Mesendoderm (in vitro differentiated cells): ENCODE measurements at regions not wholly inside any gene's neighbourhood (a gene's known extent, or its start where the extent isn't known, plus 50 kb on each side); places are given as distances from the start of the nearest gene placed in this dataset.
"Not testable (repeated sequence)": the region's sequence is repeated elsewhere in the genome, so short reads cannot be mapped to it uniquely, and the experiment has no call there.

Experiments
- DNase-seq: peaks from one replicate; pipeline ENCODE4 v3.0.0; 2013
- H2AK5ac ChIP-seq: 2 replicates; pipeline ENCODE4 v1.6.1; 2013; ENCODE audit warnings: low read length, inconsistent platforms
- H2BK120ac ChIP-seq: 2 replicates; pipeline ENCODE4 v1.6.1; 2013; ENCODE audit warnings: low read depth, mild to moderate bottlenecking, low read length, moderate library complexity, mixed read lengths
- H2BK15ac ChIP-seq: replicated peaks from 2 replicates; pipeline ENCODE4 v1.6.1; 2013; ENCODE audit warnings: low read depth, mild to moderate bottlenecking, moderate library complexity
- H2BK5ac ChIP-seq: 2 replicates; pipeline ENCODE4 v1.6.1; 2013; ENCODE audit warnings: low read length, inconsistent platforms
- H3K18ac ChIP-seq: 2 replicates; pipeline ENCODE4 v1.6.1; 2013; ENCODE audit warnings: mild to moderate bottlenecking, low read length, mixed read lengths
- H3K23ac ChIP-seq: one replicate; pipeline ENCODE4 v1.6.1; 2013; ENCODE audit warnings: low read length
- H3K27ac ChIP-seq: 2 replicates; pipeline ENCODE4 v1.5.1; 2013; ENCODE audit warnings: low read depth, mild to moderate bottlenecking, inconsistent platforms, low read length, moderate library complexity
- H3K27me3 ChIP-seq: 2 replicates; pipeline ENCODE4 v1.6.1; 2013; ENCODE audit warnings: low read length, control low read depth, mild to moderate bottlenecking, inconsistent platforms; ENCODE audit not compliant: insufficient read depth, poor library complexity
- H3K36me3 ChIP-seq: 2 replicates; pipeline ENCODE4 v1.6.1; 2013; ENCODE audit warnings: low read length, inconsistent platforms; ENCODE audit not compliant: control insufficient read depth, insufficient read depth
- H3K4ac ChIP-seq: one replicate; pipeline ENCODE4 v1.6.1; 2013; ENCODE audit warnings: low read depth, mild to moderate bottlenecking, low read length, moderate library complexity
- H3K4me1 ChIP-seq: 2 replicates; pipeline ENCODE4 v1.6.1; 2013; ENCODE audit warnings: low read depth, low read length, inconsistent platforms; ENCODE audit not compliant: control insufficient read depth
- H3K4me2 ChIP-seq: 2 replicates; pipeline ENCODE4 v1.6.1; 2013; ENCODE audit warnings: low read length
- H3K4me3 ChIP-seq: 2 replicates; pipeline ENCODE4 v1.5.1; 2013; ENCODE audit warnings: mild to moderate bottlenecking, low read length
- H3K56ac ChIP-seq: one replicate; pipeline ENCODE4 v1.6.1; 2013; ENCODE audit warnings: low read length
- H3K79me1 ChIP-seq: 2 replicates; pipeline ENCODE4 v1.6.1; 2013; ENCODE audit warnings: low read length, inconsistent platforms
- H3K79me2 ChIP-seq: 2 replicates; pipeline ENCODE4 v1.6.1; 2013; ENCODE audit warnings: mild to moderate bottlenecking, low read length; ENCODE audit not compliant: control insufficient read depth, insufficient read depth
- H3K9ac ChIP-seq: 2 replicates; pipeline ENCODE4 v1.6.1; 2013; ENCODE audit warnings: low read length, inconsistent platforms
- H4K5ac ChIP-seq: one replicate; pipeline ENCODE4 v1.6.1; 2013; ENCODE audit warnings: low read length
- H4K8ac ChIP-seq: one replicate; pipeline ENCODE4 v1.6.1; 2013; ENCODE audit warnings: low read depth, mild to moderate bottlenecking, control low read depth, low read length, moderate library complexity
- WGBS: extraction: QIAGEN DNeasy Blood & Tissue Kit; methylation state at CpG from one replicate; pipeline ENCODE4 v1.1.7; 2013; ENCODE audit warnings: low lambda C conversion rate, missing lambda C conversion rate; ENCODE audit not compliant: insufficient coverage; ENCODE audit errors: extremely low coverage; 5-methylcytosine and 5-hydroxymethylcytosine counted together

DNA sequence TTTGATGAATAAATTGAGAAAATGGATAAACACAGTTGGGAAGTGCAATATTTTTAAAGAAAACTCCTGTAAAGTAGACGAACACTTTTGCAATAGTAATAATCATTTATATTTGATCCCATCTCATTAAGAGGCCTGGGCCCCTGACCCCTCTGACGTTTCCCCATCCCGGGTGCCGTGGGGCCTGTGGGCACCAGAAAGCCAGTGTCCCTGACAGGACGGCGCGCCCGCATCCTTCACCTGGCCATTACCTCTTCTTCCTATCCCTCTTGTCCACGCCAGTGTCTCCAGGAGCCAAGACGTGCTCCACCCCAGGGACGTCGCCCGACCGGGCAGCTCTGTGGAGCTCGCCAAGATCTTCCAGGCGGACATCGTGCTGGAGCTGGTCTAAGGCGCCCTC, 147.4 kb downstream of the USP22 start:
- H3K4me2 ChIP-seq, H3K36me3 ChIP-seq, H3K4me3 ChIP-seq, H2BK15ac ChIP-seq, H3K4ac ChIP-seq, H2BK5ac ChIP-seq, H4K5ac ChIP-seq, H3K18ac ChIP-seq, H2BK120ac ChIP-seq, H3K27me3 ChIP-seq, H4K8ac ChIP-seq, H3K79me2 ChIP-seq, H3K23ac ChIP-seq, H2AK5ac ChIP-seq, H3K56ac ChIP-seq, H3K9ac ChIP-seq, H3K27ac ChIP-seq, DNase-seq, H3K4me1 ChIP-seq, H3K79me1 ChIP-seq: not testable (repeated sequence)
- no CpG with 5 or more reads among the region's 18 CpGs for WGBS

- Histone ChIP-seq H2BK15ac (no peak overlapping the region), H4K5ac (no peak overlapping the region), H3K27ac (no peak overlapping the region), H3K79me1 (no peaks in the 10 kb centered on the region), H2BK120ac (no peak overlapping the region), H3K9ac (no peak overlapping the region), H3K23ac (no peak overlapping the region), H3K4me3 (no peak overlapping the region), H4K8ac (no peak overlapping the region), H3K79me2 (no peaks in the 10 kb centered on the region), H3K4me2 (no peak overlapping the region), H3K56ac (no peak overlapping the region), H3K27me3 (no peaks in the 10 kb centered on the region), H3K4ac (no peak overlapping the region), H2AK5ac (no peak overlapping the region), H3K4me1 (no peaks in the 10 kb centered on the region), H3K18ac (no peak overlapping the region), H2BK5ac (no peak overlapping the region), H3K36me3 (no peaks in the 10 kb centered on the region)
- no peak for DNase-seq
- no CpG with 5 or more reads among the region's 30 CpGs for WGBS
Observed at GRCh38 chr17:20896153-20896649, 146.6 kb downstream of the USP22 start.

DNA sequence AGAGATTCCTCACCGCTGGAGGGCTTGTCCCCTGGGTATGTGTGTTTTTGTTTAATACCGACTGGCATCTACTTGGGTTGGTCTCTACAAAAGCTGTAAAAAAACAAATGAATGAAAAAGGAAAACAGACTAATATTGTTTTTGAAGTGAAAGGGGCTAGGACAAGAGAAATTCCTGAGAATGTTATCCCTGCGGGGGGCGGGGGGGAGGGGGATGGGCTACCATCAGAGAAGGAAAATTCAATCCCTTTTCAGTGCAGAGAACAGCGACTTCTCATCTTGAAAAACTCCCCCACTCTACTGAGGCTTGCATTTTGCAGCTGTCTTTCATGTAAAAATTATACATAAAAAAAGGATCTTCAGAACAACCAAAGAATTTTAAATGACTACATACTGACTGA, 144.1 kb downstream of the USP22 start:
- H3K27ac ChIP-seq, H3K4me1 ChIP-seq, H3K27me3 ChIP-seq, H3K4me2 ChIP-seq, H3K23ac ChIP-seq, H3K18ac ChIP-seq, H2AK5ac ChIP-seq, H4K8ac ChIP-seq, H3K9ac ChIP-seq, H2BK120ac ChIP-seq, H4K5ac ChIP-seq, H2BK15ac ChIP-seq, H3K79me2 ChIP-seq, H2BK5ac ChIP-seq, H3K4ac ChIP-seq, H3K79me1 ChIP-seq, H3K4me3 ChIP-seq, H3K56ac ChIP-seq, H3K36me3 ChIP-seq: not testable (repeated sequence)
- DNase-seq: peak; percentile 51
- WGBS: no CpG with 5 or more reads among the region's 5 CpGs

DNA sequence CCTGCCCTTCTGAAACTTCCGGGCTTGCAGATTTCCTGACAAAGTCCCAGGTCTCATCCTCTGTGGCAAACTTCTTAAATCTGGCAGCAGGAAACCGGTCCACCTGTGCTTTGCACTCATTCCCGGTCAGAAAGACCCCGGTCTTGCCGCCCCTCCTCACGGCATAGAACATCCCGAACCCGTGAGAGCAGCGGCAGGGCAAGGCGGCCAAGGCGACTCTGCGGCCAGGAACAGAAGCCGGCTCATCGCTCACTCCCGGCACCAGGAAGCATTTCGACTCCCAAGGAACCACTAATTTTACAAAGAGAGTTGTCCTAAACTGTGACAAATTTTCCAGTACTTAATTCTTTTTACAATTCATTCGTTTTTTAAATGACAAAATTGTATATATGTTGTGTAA, 140.3 kb downstream of the USP22 start:
- H3K4me2 ChIP-seq, H3K4ac ChIP-seq, H3K79me1 ChIP-seq, H2BK5ac ChIP-seq, H2AK5ac ChIP-seq, H3K4me3 ChIP-seq, H3K27me3 ChIP-seq, H3K23ac ChIP-seq, H4K5ac ChIP-seq, H4K8ac ChIP-seq, H3K36me3 ChIP-seq, H3K4me1 ChIP-seq, H3K56ac ChIP-seq, H3K27ac ChIP-seq, H3K9ac ChIP-seq, H3K18ac ChIP-seq, H2BK15ac ChIP-seq, H2BK120ac ChIP-seq, DNase-seq, H3K79me2 ChIP-seq: not testable (repeated sequence)
- no CpG with 5 or more reads among the region's 17 CpGs for WGBS

DNA sequence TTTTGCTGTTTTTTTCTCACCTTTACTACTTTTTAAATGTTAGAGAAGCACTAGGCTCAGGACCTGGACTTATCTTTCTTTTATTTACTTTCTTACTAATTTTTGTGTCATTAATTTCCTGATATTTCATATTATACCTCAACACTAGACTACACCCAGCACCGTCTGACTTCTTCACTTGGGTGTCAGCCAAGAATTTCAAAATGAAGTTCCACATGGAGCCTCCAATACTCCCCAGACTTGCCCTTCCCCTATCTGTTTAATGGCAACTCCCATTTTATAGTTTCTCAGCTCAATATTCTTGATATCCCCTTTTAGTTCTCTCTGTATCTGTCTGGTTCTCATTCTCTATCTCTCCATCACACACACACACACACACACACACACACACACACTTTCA, 139.3 kb downstream of the USP22 start:
- not testable (repeated sequence) for H4K8ac ChIP-seq, H3K4me3 ChIP-seq, H3K27me3 ChIP-seq, H4K5ac ChIP-seq, DNase-seq, H3K18ac ChIP-seq, H3K36me3 ChIP-seq, H3K4ac ChIP-seq, H3K56ac ChIP-seq, H3K4me1 ChIP-seq, H2BK5ac ChIP-seq, H2AK5ac ChIP-seq, H3K79me2 ChIP-seq, H2BK120ac ChIP-seq, H3K27ac ChIP-seq, H3K9ac ChIP-seq, H3K4me2 ChIP-seq, H2BK15ac ChIP-seq, H3K23ac ChIP-seq, H3K79me1 ChIP-seq
- WGBS: no CpG with 5 or more reads among the region's 1 CpG
